Suprapubic skin (tissue), 3 donors: ENCODE measurements at regions not wholly inside any gene's neighbourhood (a gene's known extent, or its start where the extent isn't known, plus 50 kb on each side); places are given as distances from the start of the nearest gene placed in this dataset.

ENCODE experiments used
- CTCF ChIP-seq, 2 donors: fragments of 200-600 bp in 1 of 2; fragments of 450-650 bp in 1 of 2; sonication (generic) in 1 of 2; IDR thresholded peaks; one replicate each; pipeline ENCODE4 v1.5.1; 2016 to 2019; ENCODE audit warnings: antibody characterized with exemption in 2 of 2, mild to moderate bottlenecking in 1 of 2, moderate library complexity in 1 of 2
- POLR2A ChIP-seq, 2 donors: fragments of 450-650 bp; IDR thresholded peaks; one replicate each; pipeline ENCODE4 v1.6.1; 2017; ENCODE audit warnings: antibody characterized with exemption in 2 of 2, mild to moderate bottlenecking in 2 of 2, moderate library complexity in 2 of 2

- TF ChIP-seq POLR2A (IDR thresholded peaks at IDR 0.05) (no peak), CTCF (IDR thresholded peaks at IDR 0.05) (no peak)
Measured at GRCh38 chr14:51451561-51451960, 200.1 kb upstream of the FRMD6 start.
